ENCODE measurements at regions not wholly inside any gene's neighbourhood (a gene's known extent, or its start where the extent isn't known, plus 50 kb on each side); places are given as distances from the start of the nearest gene placed in this dataset.
A peak's percentile ranks its signal among the peaks of the same experiment; 100 is the strongest.

DNA sequence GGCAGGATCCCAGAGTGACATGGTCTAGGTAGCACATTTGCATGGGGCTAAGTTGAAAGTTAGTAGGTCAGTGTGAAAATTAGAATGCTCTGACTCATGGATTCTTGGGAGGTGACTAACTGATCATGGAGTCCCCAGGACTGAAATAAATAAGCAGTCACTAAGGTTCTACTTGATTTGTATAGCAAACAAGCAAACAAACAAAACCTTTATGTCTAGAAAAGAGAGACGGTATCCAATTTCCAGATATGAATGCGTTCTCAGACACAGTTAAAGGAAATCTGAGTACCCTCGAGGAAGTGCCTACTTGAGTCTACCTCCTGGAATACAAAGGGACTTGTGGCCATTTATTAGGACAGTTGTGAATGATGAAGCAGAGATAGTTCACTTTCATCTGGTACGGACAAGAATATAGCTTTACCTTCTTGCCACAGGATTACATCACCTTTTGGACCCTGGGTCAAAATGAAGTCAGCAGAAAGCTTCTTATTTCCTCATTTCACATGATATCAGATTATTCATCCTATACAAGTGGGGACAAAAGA lies 54.3 kb upstream of the AGPS start:
- DNase-seq = peak; percentile 42
- CTCF ChIA-PET = interaction anchor here (0.8 to 1.7 kb wide), 3 partner anchors 78 to 174 kb away, joined by 4 to 8 read pairs (median 6); no protein-coding TSS in a partner anchor
- intact Hi-C loops (cut with micrococcal nuclease; ENCODE audit: unreplicated experiment) = loop anchor here (5.0 to 10.0 kb wide), 2 partner anchors 59 to 417 kb away; no protein-coding TSS in a partner anchor
- TF ChIP-seq, protein P1, sequence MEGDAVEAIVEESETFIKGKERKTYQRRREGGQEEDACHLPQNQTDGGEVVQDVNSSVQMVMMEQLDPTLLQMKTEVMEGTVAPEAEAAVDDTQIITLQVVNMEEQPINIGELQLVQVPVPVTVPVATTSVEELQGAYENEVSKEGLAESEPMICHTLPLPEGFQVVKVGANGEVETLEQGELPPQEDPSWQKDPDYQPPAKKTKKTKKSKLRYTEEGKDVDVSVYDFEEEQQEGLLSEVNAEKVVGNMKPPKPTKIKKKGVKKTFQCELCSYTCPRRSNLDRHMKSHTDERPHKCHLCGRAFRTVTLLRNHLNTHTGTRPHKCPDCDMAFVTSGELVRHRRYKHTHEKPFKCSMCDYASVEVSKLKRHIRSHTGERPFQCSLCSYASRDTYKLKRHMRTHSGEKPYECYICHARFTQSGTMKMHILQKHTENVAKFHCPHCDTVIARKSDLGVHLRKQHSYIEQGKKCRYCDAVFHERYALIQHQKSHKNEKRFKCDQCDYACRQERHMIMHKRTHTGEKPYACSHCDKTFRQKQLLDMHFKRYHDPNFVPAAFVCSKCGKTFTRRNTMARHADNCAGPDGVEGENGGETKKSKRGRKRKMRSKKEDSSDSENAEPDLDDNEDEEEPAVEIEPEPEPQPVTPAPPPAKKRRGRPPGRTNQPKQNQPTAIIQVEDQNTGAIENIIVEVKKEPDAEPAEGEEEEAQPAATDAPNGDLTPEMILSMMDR (IDR thresholded peaks at IDR 0.05; ENCODE audit: unreplicated experiment) = no peak
- H3K27me3 Mint-ChIP-seq (ENCODE audit: unreplicated experiment) = no peaks in the 10 kb centered on the region
- peaks cover 28% of the 10 kb centered on the region for H3K4me1 Mint-ChIP-seq (ENCODE audit: low read depth, unreplicated experiment)
- peak overlapping the region; percentile 97 for H3K27ac Mint-ChIP-seq (ENCODE audit: unreplicated experiment)
- H3K9me3 Mint-ChIP-seq (ENCODE audit: low read depth, unreplicated experiment) = no peaks in the 10 kb centered on the region
- peaks cover 14% of the 10 kb centered on the region for H3K36me3 Mint-ChIP-seq (ENCODE audit: insufficient read depth, unreplicated experiment)
- H3K4me3 Mint-ChIP-seq (ENCODE audit: low read depth, unreplicated experiment) = peak overlapping the region; percentile 35
- BruUV-seq (replicated peaks) = no TSS peak

DNA sequence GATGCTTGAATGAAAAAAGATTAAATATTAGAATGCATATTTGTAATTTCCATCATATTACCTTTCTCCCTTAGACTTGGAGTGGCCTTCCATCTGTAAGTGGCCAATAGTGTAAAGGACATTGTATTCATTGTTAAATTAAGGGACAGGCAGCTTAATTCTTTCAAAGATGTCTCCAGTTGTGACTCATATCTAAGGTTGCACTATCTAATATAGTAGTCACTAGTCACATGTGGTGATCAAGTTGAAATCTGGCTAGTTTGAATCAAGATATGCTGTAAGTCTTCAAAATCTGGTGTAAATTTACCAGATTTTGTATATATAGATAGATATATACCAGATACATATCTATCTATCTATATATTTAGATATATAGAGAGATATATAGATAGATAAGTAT lies 52.4 kb upstream of the AGPS start:
- intact Hi-C loops (cut with micrococcal nuclease; ENCODE audit: unreplicated experiment) = no loop called here
- CTCF ChIA-PET = no interaction called here
- no TSS peak for BruUV-seq (replicated peaks)
- Mint-ChIP-seq H3K36me3 (ENCODE audit: insufficient read depth, unreplicated experiment) (peaks cover 14% of the 10 kb centered on the region), H3K4me3 (ENCODE audit: low read depth, unreplicated experiment) (no peak overlapping the region), H3K27me3 (ENCODE audit: unreplicated experiment) (no peaks in the 10 kb centered on the region), H3K4me1 (ENCODE audit: low read depth, unreplicated experiment) (peaks cover 28% of the 10 kb centered on the region), H3K9me3 (ENCODE audit: low read depth, unreplicated experiment) (no peaks in the 10 kb centered on the region), H3K27ac (ENCODE audit: unreplicated experiment) (peak overlapping the region; percentile 13)
- DNase-seq = no peak
- TF ChIP-seq, protein P1 (IDR thresholded peaks at IDR 0.05; ENCODE audit: unreplicated experiment) = no peak

DNA sequence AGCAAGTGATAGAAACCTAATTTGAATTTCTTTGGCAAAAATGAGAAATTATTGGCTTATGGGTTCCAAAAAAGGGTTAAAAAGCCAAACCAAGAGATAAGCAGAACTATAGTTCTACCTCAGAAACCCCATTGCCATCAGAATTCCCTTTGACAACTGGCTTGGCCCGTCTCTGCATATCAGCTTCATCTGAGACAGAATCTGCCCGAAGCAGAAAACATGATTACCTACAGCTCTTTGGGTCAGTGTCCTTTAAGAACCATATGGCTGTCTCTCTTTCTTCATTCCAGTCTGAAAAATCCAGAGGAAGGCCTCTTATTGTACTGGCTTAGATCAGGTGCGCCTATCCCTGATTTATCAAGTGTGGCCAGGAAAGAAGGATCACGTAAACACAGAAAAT lies 49.8 kb upstream of the AGPS start:
- TF ChIP-seq, protein P1 (IDR thresholded peaks at IDR 0.05; ENCODE audit: unreplicated experiment) = no peak
- intact Hi-C loops (cut with micrococcal nuclease; ENCODE audit: unreplicated experiment) = no loop called here
- Mint-ChIP-seq H3K9me3 (ENCODE audit: low read depth, unreplicated experiment) (no peaks in the 10 kb centered on the region), H3K4me3 (ENCODE audit: low read depth, unreplicated experiment) (no peak overlapping the region), H3K4me1 (ENCODE audit: low read depth, unreplicated experiment) (peaks cover 12% of the 10 kb centered on the region), H3K36me3 (ENCODE audit: insufficient read depth, unreplicated experiment) (peaks cover 7% of the 10 kb centered on the region), H3K27ac (ENCODE audit: unreplicated experiment) (no peak overlapping the region), H3K27me3 (ENCODE audit: unreplicated experiment) (no peaks in the 10 kb centered on the region)
- CTCF ChIA-PET = no interaction called here
- DNase-seq = no peak
- no TSS peak for BruUV-seq (replicated peaks)
